SK-N-SH (cell line): ENCODE measurements at regions not wholly inside any gene's neighbourhood (a gene's known extent, or its start where the extent isn't known, plus 50 kb on each side); places are given as distances from the start of the nearest gene placed in this dataset.

Experiments
- CTCF ChIA-PET: fragments of 300-600, 350-600 bp; formaldehyde crosslinking; extraction: SDS; loops from one replicate; lab custom pipeline; 2021; lab: Yijun Ruan, JAX
- POLR2A ChIA-PET: fragments of 350-600 bp; sonication (Branson Sonifier 250); formaldehyde crosslinking; extraction: SDS; loops from one replicate; lab custom pipeline; 2020; ENCODE audit warnings: antibody characterized with exemption, inconsistent platforms; lab: Yijun Ruan, JAX
- DNase-seq: peaks from one replicate; pipeline ENCODE4 v3.0.0; 2012
- H2AFZ ChIP-seq: fragments of 200-600 bp; sonication (generic); 2 replicates; pipeline ENCODE4 v1.8.1; 2016; ENCODE audit warnings: antibody characterized with exemption, mild to moderate bottlenecking, low read depth
- H3F3A ChIP-seq: fragments of 200-600 bp; sonication (generic); replicated peaks from 2 replicates; pipeline ENCODE3; 2016; ENCODE audit warnings: antibody characterized with exemption, mild to moderate bottlenecking; ENCODE audit not compliant: insufficient read depth
- H3K27ac ChIP-seq, 2 experiments: fragments of 200-500 bp in 1 of 2; fragments of 200-600 bp in 1 of 2; sonication (Bioruptor generic) in 1 of 2; sonication (generic), shearing (Covaris generic) in 1 of 2; 2 replicates each; pipeline versions ENCODE4 v1.5.1 to v1.6.1; 2014 to 2016; ENCODE audit warnings: low read depth in 2 of 2, inconsistent platforms in 1 of 2, low read length in 1 of 2, mild to moderate bottlenecking in 1 of 2, mixed read lengths in 1 of 2
- H3K27me3 ChIP-seq: fragments of 200-600 bp; sonication (generic), shearing (Covaris generic); 2 replicates; pipeline ENCODE4 v1.6.1; 2016; ENCODE audit warnings: mixed run types; ENCODE audit not compliant: insufficient read depth
- H3K36me3 ChIP-seq, 2 experiments: fragments of 200-500 bp in 1 of 2; fragments of 200-600 bp in 1 of 2; sonication (Bioruptor generic) in 1 of 2; sonication (generic) in 1 of 2; replicated peaks in 1 of 2; 2 replicates each; pipeline versions ENCODE3 to v1.5.1; 2014 to 2016; ENCODE audit warnings: low read length in 1 of 2, mild to moderate bottlenecking in 1 of 2; ENCODE audit not compliant: insufficient read depth in 2 of 2, control insufficient read depth in 1 of 2
- H3K4me1 ChIP-seq, 2 experiments: fragments of 200-500 bp in 1 of 2; fragments of 200-600 bp in 1 of 2; sonication (Bioruptor generic) in 1 of 2; sonication (generic), shearing (Covaris generic) in 1 of 2; 2 replicates each; pipeline versions ENCODE4 v1.5.1 to v1.6.1; 2014 to 2016; ENCODE audit warnings: low read depth in 1 of 2, low read length in 1 of 2, mixed run types in 1 of 2; ENCODE audit not compliant: insufficient read depth in 2 of 2, control insufficient read depth in 1 of 2
- H3K4me2 ChIP-seq: fragments of 200-600 bp; sonication (generic), shearing (Covaris generic); 2 replicates; pipeline ENCODE4 v1.6.1; 2017; ENCODE audit warnings: mixed run types
- H3K4me3 ChIP-seq, 2 experiments: fragments of 200-500 bp in 1 of 2; fragments of 200-600 bp in 1 of 2; sonication (Bioruptor generic) in 1 of 2; sonication (generic), shearing (Covaris generic) in 1 of 2; 2 replicates each; pipeline versions ENCODE4 v1.5.1 to v1.8.1; 2014 to 2016; ENCODE audit warnings: low read depth in 2 of 2, inconsistent platforms in 1 of 2, low read length in 1 of 2, mild to moderate bottlenecking in 1 of 2, mixed read lengths in 1 of 2, moderate library complexity in 1 of 2
- H3K79me2 ChIP-seq: fragments of 200-600 bp; sonication (generic); 2 replicates; pipeline ENCODE4 v1.8.1; 2017; ENCODE audit warnings: mild to moderate bottlenecking; ENCODE audit not compliant: insufficient read depth
- H3K9ac ChIP-seq: fragments of 200-600 bp; sonication (generic); 2 replicates; pipeline ENCODE4 v1.6.1; 2017; ENCODE audit warnings: mixed run types
- H3K9me2 ChIP-seq: fragments of 200-600 bp; sonication (generic); 2 replicates; pipeline ENCODE4 v1.6.1; 2017; ENCODE audit warnings: mixed run types
- H3K9me3 ChIP-seq: fragments of 200-600 bp; sonication (generic); 2 replicates; pipeline ENCODE4 v1.6.1; 2017; ENCODE audit warnings: mixed run types, mild to moderate bottlenecking, moderate library complexity
- H4K20me1 ChIP-seq: fragments of 200-600 bp; sonication (generic); 2 replicates; pipeline ENCODE4 v1.6.1; 2017; ENCODE audit warnings: mild to moderate bottlenecking, mixed run types; ENCODE audit not compliant: insufficient read depth
- EP300 ChIP-seq, 2 experiments: IDR thresholded peaks; 2 replicates each; pipeline versions ENCODE4 v1.4.0 to v1.6.1; 2012; ENCODE audit warnings: borderline replicate concordance in 1 of 2, low read depth in 1 of 2, low read length in 1 of 2
- EZH2phosphoT487 ChIP-seq: fragments of 200-600 bp; sonication (generic); IDR thresholded peaks from 2 replicates; pipeline ENCODE4 v1.6.1; 2017; ENCODE audit warnings: low read depth, mixed run types, mild to moderate bottlenecking, antibody characterized with exemption, moderate library complexity, borderline replicate concordance
- FOXJ3 ChIP-seq: sonication (generic); formaldehyde crosslinking; IDR thresholded peaks from 2 replicates; pipeline ENCODE4 v1.5.1; 2020; ENCODE audit warnings: mild to moderate bottlenecking, missing genetic modification reagents
- FOXM1 ChIP-seq: IDR thresholded peaks from 2 replicates; pipeline ENCODE4 v1.4.0; 2012; ENCODE audit warnings: low read depth, mild to moderate bottlenecking
- GABPA ChIP-seq: IDR thresholded peaks from 2 replicates; pipeline ENCODE4 v1.4.0; 2012; ENCODE audit warnings: low read depth, mild to moderate bottlenecking
- GATA2 ChIP-seq: sonication (generic); formaldehyde crosslinking; IDR thresholded peaks from 2 replicates; pipeline ENCODE4 v1.5.0; 2020; ENCODE audit warnings: mild to moderate bottlenecking, missing genetic modification reagents
- MEF2A ChIP-seq: IDR thresholded peaks from 2 replicates; pipeline ENCODE4 v1.4.0; 2012; ENCODE audit warnings: low read depth, borderline replicate concordance
- MXI1 ChIP-seq: IDR thresholded peaks from 2 replicates; pipeline ENCODE4 v1.6.1; 2012; ENCODE audit warnings: mild to moderate bottlenecking, low read depth, low read length, improper control_type of control experiment
- NFIC ChIP-seq: IDR thresholded peaks from 2 replicates; pipeline ENCODE4 v1.4.0; 2012; ENCODE audit warnings: borderline replicate concordance
- POLR2AphosphoS5 ChIP-seq: IDR thresholded peaks from 2 replicates; pipeline ENCODE4 v1.6.1; 2012; ENCODE audit warnings: low read depth, low read length
- RCOR1 ChIP-seq: fragments of 150-350 bp; IDR thresholded peaks from 2 replicates; pipeline ENCODE4 v1.6.1; 2017; ENCODE audit warnings: antibody characterized with exemption, low read length
- RXRA ChIP-seq: IDR thresholded peaks from 2 replicates; pipeline ENCODE4 v1.4.0; 2012; ENCODE audit warnings: low read depth, mild to moderate bottlenecking, borderline replicate concordance
- SMC3 ChIP-seq: IDR thresholded peaks from 2 replicates; pipeline ENCODE4 v1.6.1; 2012; ENCODE audit warnings: low read depth, low read length, improper control_type of control experiment
- TEAD4 ChIP-seq: IDR thresholded peaks from 2 replicates; pipeline ENCODE4 v1.4.0; 2012; ENCODE audit warnings: mild to moderate bottlenecking, borderline replicate concordance; ENCODE audit not compliant: insufficient read depth
- WGBS: methylation state at CpG from one replicate; pipeline ENCODE4 v1.1.6; 2017; ENCODE audit warnings: low lambda C conversion rate; 5-methylcytosine and 5-hydroxymethylcytosine counted together
- TF ChIP-seq, protein P1 (sequence below): IDR thresholded peaks from 2 replicates; pipeline ENCODE4 v1.6.1; 2012; ENCODE audit warnings: mild to moderate bottlenecking, low read depth, low read length, moderate library complexity
- TF ChIP-seq, protein P2 (sequence below): IDR thresholded peaks from 2 replicates; pipeline ENCODE4 v1.4.0; 2012; ENCODE audit warnings: low read depth, borderline replicate concordance
- TF ChIP-seq, protein P3 (sequence below): IDR thresholded peaks from 2 replicates; pipeline ENCODE4 v1.4.0; 2012; ENCODE audit warnings: low read depth

DNA sequence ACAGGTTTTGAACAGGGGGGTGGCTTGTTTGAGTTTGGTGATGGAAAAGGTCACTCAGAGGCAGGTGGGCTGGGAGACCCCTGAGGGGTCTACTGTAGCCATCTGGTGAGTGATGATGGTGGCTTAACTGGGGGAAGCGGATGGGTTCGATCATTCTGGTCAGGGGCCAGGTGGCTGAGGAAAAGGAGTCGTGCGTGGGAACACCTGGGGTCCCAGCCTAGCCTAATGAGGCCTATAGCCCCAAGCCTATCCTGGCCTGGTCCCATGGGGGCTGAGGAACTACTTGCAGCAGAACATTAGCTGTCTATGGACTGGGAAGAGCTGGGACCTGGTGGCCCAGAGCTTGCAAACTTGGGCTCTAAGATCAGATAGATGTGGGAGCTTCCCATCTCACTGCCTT, 158.4 kb upstream of the MYL2 start:
- no peak overlapping the region for H3K4me2 ChIP-seq
- H3K9me3 ChIP-seq = no peaks in the 10 kb centered on the region
- no peaks in the 10 kb centered on the region for H3K9me2 ChIP-seq
- H3K9ac ChIP-seq = no peak overlapping the region
- peaks cover 8% of the 10 kb centered on the region; the same call in 1 of the 2 replicates for H3K27me3 ChIP-seq
- no peak overlapping the region for H3K27ac ChIP-seq
- ChIA-PET POLR2A (no interaction called here), CTCF (no interaction called here)
- TF ChIP-seq TEAD4 (no peak), EP300 (IDR thresholded peaks at IDR 0.05; ENCODE audit: borderline replicate concordance in 1 of 2, low read depth in 1 of 2, low read length in 1 of 2) (no peak), GABPA (no peak), NFIC (no peak), POLR2AphosphoS5 (no peak), FOXM1 (no peak), FOXJ3 (CRISPR knock-in tag) (no peak)
- no peak overlapping the region for H3K4me3 ChIP-seq
- H3K79me2 ChIP-seq = no peaks in the 10 kb centered on the region
- no peaks in the 10 kb centered on the region for H3F3A ChIP-seq
- peaks cover 0 to 17% of the 10 kb centered on the region in 2 experiments; a peak in 1 of 4 replicates for H3K4me1 ChIP-seq
- H4K20me1 ChIP-seq = no peaks in the 10 kb centered on the region
- no peak overlapping the region for H2AFZ ChIP-seq
- DNase-seq = no peak
- no peaks in the 10 kb centered on the region for H3K36me3 ChIP-seq
- WGBS = 60% methylated on average over 4 of the region's 4 CpGs

DNA sequence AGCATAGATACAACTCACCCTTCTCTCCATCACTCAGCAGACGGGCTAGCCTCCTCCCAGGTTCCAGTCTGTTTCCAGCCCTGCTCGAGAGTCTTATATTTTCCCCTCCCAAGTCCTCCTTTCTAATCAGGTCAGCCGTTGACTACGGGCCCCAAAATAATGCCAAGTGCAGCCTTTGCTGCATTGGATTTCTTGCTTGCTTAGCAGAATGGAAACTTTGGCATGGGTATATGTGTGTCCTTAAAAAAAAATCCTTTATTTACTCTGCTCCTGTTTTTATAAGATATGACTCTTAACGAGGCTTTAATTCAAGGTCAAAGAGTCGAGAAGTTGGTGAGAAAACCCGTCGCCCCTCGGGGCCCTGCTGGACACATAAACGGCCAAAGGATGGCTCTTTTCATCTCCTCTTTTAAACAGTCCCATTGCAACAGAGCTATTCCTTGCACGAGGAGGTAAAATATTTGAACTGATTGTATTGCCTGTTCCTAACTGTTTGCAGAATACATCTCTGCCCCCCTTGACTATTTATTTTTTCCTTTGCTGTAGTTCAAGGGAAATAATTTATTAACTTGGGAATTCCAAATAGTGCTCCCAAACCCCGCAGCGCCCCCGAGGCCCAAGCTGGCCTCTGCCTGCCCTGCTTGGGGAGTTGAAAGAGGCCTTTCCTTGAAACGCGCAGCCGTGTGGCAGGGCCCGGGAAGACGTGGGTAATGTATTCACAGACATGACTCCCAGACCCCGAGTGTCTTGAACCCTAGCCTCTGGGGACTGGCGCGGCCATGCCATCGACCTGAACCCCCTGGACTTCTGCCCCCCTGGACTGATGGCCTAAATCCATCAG, 156.5 kb upstream of the MYL2 start:
- H3K4me1 ChIP-seq = peaks cover 0 to 17% of the 10 kb centered on the region in 2 experiments; a peak in 1 of 4 replicates

More for the DNA sequence above, 156.5 kb upstream of the MYL2 start:
- Histone ChIP-seq H3K4me3 (no peak overlapping the region), H2AFZ (no peak overlapping the region), H3K9ac (no peak overlapping the region), H3K27ac (no peak overlapping the region), H3K9me3 (no peaks in the 10 kb centered on the region), H3K9me2 (no peaks in the 10 kb centered on the region), H4K20me1 (no peaks in the 10 kb centered on the region), H3K79me2 (no peaks in the 10 kb centered on the region), H3K36me3 (no peaks in the 10 kb centered on the region), H3K4me2 (no peak overlapping the region), H3K27me3 (peaks cover 6% of the 10 kb centered on the region; the same call in 1 of the 2 replicates), H3F3A (no peaks in the 10 kb centered on the region)
- TF ChIP-seq, protein P1, sequence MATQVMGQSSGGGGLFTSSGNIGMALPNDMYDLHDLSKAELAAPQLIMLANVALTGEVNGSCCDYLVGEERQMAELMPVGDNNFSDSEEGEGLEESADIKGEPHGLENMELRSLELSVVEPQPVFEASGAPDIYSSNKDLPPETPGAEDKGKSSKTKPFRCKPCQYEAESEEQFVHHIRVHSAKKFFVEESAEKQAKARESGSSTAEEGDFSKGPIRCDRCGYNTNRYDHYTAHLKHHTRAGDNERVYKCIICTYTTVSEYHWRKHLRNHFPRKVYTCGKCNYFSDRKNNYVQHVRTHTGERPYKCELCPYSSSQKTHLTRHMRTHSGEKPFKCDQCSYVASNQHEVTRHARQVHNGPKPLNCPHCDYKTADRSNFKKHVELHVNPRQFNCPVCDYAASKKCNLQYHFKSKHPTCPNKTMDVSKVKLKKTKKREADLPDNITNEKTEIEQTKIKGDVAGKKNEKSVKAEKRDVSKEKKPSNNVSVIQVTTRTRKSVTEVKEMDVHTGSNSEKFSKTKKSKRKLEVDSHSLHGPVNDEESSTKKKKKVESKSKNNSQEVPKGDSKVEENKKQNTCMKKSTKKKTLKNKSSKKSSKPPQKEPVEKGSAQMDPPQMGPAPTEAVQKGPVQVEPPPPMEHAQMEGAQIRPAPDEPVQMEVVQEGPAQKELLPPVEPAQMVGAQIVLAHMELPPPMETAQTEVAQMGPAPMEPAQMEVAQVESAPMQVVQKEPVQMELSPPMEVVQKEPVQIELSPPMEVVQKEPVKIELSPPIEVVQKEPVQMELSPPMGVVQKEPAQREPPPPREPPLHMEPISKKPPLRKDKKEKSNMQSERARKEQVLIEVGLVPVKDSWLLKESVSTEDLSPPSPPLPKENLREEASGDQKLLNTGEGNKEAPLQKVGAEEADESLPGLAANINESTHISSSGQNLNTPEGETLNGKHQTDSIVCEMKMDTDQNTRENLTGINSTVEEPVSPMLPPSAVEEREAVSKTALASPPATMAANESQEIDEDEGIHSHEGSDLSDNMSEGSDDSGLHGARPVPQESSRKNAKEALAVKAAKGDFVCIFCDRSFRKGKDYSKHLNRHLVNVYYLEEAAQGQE = no peak
- TF ChIP-seq GATA2 (CRISPR knock-in tag) (no peak), RXRA (no peak), SMC3 (no peak), EZH2phosphoT487 (no peak), MXI1 (no peak), MEF2A (no peak), RCOR1 (no peak), EP300 (IDR thresholded peaks at IDR 0.05; ENCODE audit: borderline replicate concordance in 1 of 2, low read depth in 1 of 2, low read length in 1 of 2) (no peak)
- TF ChIP-seq, protein P2, sequence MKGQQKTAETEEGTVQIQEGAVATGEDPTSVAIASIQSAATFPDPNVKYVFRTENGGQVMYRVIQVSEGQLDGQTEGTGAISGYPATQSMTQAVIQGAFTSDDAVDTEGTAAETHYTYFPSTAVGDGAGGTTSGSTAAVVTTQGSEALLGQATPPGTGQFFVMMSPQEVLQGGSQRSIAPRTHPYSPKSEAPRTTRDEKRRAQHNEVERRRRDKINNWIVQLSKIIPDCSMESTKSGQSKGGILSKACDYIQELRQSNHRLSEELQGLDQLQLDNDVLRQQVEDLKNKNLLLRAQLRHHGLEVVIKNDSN = no peak
- TF ChIP-seq, protein P3, sequence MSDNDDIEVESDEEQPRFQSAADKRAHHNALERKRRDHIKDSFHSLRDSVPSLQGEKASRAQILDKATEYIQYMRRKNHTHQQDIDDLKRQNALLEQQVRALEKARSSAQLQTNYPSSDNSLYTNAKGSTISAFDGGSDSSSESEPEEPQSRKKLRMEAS = no peak
- no peak for DNase-seq
- CTCF ChIA-PET = interaction anchor here (1.2 to 1.6 kb wide), 3 partner anchors 10 to 44 kb away, joined by 3 to 7 read pairs (median 5); no protein-coding TSS in a partner anchor
- WGBS = 60% methylated on average over 23 of the region's 23 CpGs
- POLR2A ChIA-PET = no interaction called here
